ENCODE measurements at regions not wholly inside any gene's neighbourhood (a gene's known extent, or its start where the extent isn't known, plus 50 kb on each side); places are given as distances from the start of the nearest gene placed in this dataset.

- intact Hi-C loops (cut with micrococcal nuclease), result no loop called here
Observed at GRCh38 chr2:235391921-235392615, 101.8 kb upstream of the AGAP1 start.

GRCh38 chr2:235394278-235394828 lies 99.5 kb upstream of the AGAP1 start:
- intact Hi-C loops (cut with micrococcal nuclease), result no loop called here

GRCh38 chr2:235396071-235396846 lies 97.6 kb upstream of the AGAP1 start:
- intact Hi-C loops (cut with micrococcal nuclease), result no loop called here

GRCh38 chr2:235398321-235398720 lies 95.5 kb upstream of the AGAP1 start:
- intact Hi-C loops (cut with micrococcal nuclease), result no loop called here

- intact Hi-C loops (cut with micrococcal nuclease), result no loop called here
Observed at GRCh38 chr2:235399895-235400294, 93.9 kb upstream of the AGAP1 start.

- intact Hi-C loops (cut with micrococcal nuclease), result no loop called here
Observed at GRCh38 chr2:235402422-235402821, 91.4 kb upstream of the AGAP1 start.

- intact Hi-C loops (cut with micrococcal nuclease), result no loop called here
Observed at GRCh38 chr2:235405612-235406361, 88.1 kb upstream of the AGAP1 start.

GRCh38 chr2:235406430-235406829 lies 87.4 kb upstream of the AGAP1 start:
- intact Hi-C loops (cut with micrococcal nuclease), result no loop called here

GRCh38 chr2:235411905-235412485 lies 81.8 kb upstream of the AGAP1 start:
- intact Hi-C loops (cut with micrococcal nuclease), result no loop called here

- intact Hi-C loops (cut with micrococcal nuclease), result no loop called here
Observed at GRCh38 chr2:235413064-235413463, 80.8 kb upstream of the AGAP1 start.

GRCh38 chr2:235414422-235414821 lies 79.4 kb upstream of the AGAP1 start:
- intact Hi-C loops (cut with micrococcal nuclease), result no loop called here

- intact Hi-C loops (cut with micrococcal nuclease), result no loop called here
Observed at GRCh38 chr2:235416858-235417499, 76.9 kb upstream of the AGAP1 start.

GRCh38 chr2:235418918-235419317 lies 74.9 kb upstream of the AGAP1 start:
- intact Hi-C loops (cut with micrococcal nuclease), result no loop called here

- intact Hi-C loops (cut with micrococcal nuclease), result no loop called here
Observed at GRCh38 chr2:235419996-235420395, 73.8 kb upstream of the AGAP1 start.

- intact Hi-C loops (cut with micrococcal nuclease), result no loop called here
Observed at GRCh38 chr2:235421618-235422017, 72.2 kb upstream of the AGAP1 start.

- intact Hi-C loops (cut with micrococcal nuclease), result no loop called here
Observed at GRCh38 chr2:235430366-235431083, 63.3 kb upstream of the AGAP1 start.

GRCh38 chr2:235432741-235433520 lies 60.9 kb upstream of the AGAP1 start:
- intact Hi-C loops (cut with micrococcal nuclease), result no loop called here

GRCh38 chr2:235433860-235434259 lies 60.0 kb upstream of the AGAP1 start:
- intact Hi-C loops (cut with micrococcal nuclease), result no loop called here

GRCh38 chr2:235439959-235440662 lies 53.7 kb upstream of the AGAP1 start:
- intact Hi-C loops (cut with micrococcal nuclease), result no loop called here
